WTC11 (cell line): ENCODE measurements at regions not wholly inside any gene's neighbourhood (a gene's known extent, or its start where the extent isn't known, plus 50 kb on each side); places are given as distances from the start of the nearest gene placed in this dataset.

ENCODE experiments used
- ATAC-seq: fragments of 200-7000 bp; cut with Tn5 transposase; 2 replicates; pipeline ENCODE4 v1.10.0; 2021; ENCODE audit warnings: mild to moderate bottlenecking, moderate library complexity
- CTCF ChIA-PET: fragments of 300-600 bp; sonication (Branson Sonifier 250); formaldehyde crosslinking; loops from one replicate; lab custom pipeline; 2021; ENCODE audit warnings: antibody characterized with exemption; lab: Charles Lee
- POLR2A ChIA-PET: fragments of 350-600 bp; sonication (Branson Sonifier 250); formaldehyde crosslinking; loops from one replicate; lab custom pipeline; 2021; ENCODE audit warnings: antibody characterized with exemption; lab: Charles Lee
- DNase-seq: peaks from one replicate; pipeline ENCODE4 v3.0.0; 2021; ENCODE audit warnings: low spot score
- H3K27ac Mint-ChIP-seq: 2 replicates; pipeline ENCODE4 v1.8.0; 2021; ENCODE audit warnings: mixed read lengths
- H3K27me3 Mint-ChIP-seq: 2 replicates; pipeline ENCODE4 v1.8.0; 2021; ENCODE audit warnings: low read depth, mild to moderate bottlenecking, moderate library complexity, mixed read lengths
- H3K36me3 Mint-ChIP-seq: 2 replicates; pipeline ENCODE4 v1.8.0; 2021; ENCODE audit warnings: mixed read lengths
- H3K4me1 Mint-ChIP-seq: 2 replicates; pipeline ENCODE4 v1.8.0; 2022; ENCODE audit warnings: mixed read lengths
- H3K4me3 Mint-ChIP-seq: 2 replicates; pipeline ENCODE4 v1.8.0; 2021; ENCODE audit warnings: mild to moderate bottlenecking, moderate library complexity, mixed read lengths
- H3K9me3 Mint-ChIP-seq: 2 replicates; pipeline ENCODE4 v1.8.0; 2021; ENCODE audit warnings: mixed read lengths
- ATF6 ChIP-seq: sonication (generic); formaldehyde crosslinking; IDR thresholded peaks from 2 replicates; pipeline ENCODE4 v1.8.1; 2023; ENCODE audit warnings: mild to moderate bottlenecking, missing genetic modification reagents
- CBFB ChIP-seq: sonication (generic); formaldehyde crosslinking; IDR thresholded peaks from 2 replicates; pipeline ENCODE4 v1.8.1; 2022; ENCODE audit warnings: mild to moderate bottlenecking, low read depth, missing genetic modification reagents
- EMX1 ChIP-seq: fragments of 250-450 bp; sonication (Bioruptor Pico); IDR thresholded peaks from 2 replicates; pipeline ENCODE4 v1.8.0; 2021; ENCODE audit warnings: mild to moderate bottlenecking
- ETV6 ChIP-seq: sonication (generic); formaldehyde crosslinking; IDR thresholded peaks from 2 replicates; pipeline ENCODE4 v1.8.1; 2022; ENCODE audit warnings: mild to moderate bottlenecking, missing genetic modification reagents
- HMGA2 ChIP-seq: fragments of 250-450 bp; sonication (Bioruptor Pico); IDR thresholded peaks from 2 replicates; pipeline ENCODE4 v1.4.0; 2021; ENCODE audit warnings: mild to moderate bottlenecking, moderate library complexity
- IRF2 ChIP-seq: sonication (generic); formaldehyde crosslinking; IDR thresholded peaks from 2 replicates; pipeline ENCODE4 v1.8.0; 2022; ENCODE audit warnings: low read depth, missing genetic modification reagents, borderline replicate concordance
- JAZF1 ChIP-seq: fragments of 250-450 bp; sonication (Bioruptor Pico); IDR thresholded peaks from 2 replicates; pipeline ENCODE4 v1.9.0; 2021; ENCODE audit warnings: moderate library complexity, mild to moderate bottlenecking, inconsistent platforms
- JUN ChIP-seq: sonication (generic); formaldehyde crosslinking; IDR thresholded peaks from 2 replicates; pipeline ENCODE4 v1.8.0; 2023; ENCODE audit warnings: mild to moderate bottlenecking, missing genetic modification reagents
- PRDM15 ChIP-seq: sonication (generic); formaldehyde crosslinking; IDR thresholded peaks from 2 replicates; pipeline ENCODE4 v1.8.0; 2022; ENCODE audit warnings: missing genetic modification reagents
- RELA ChIP-seq: sonication (generic); formaldehyde crosslinking; IDR thresholded peaks from 2 replicates; pipeline ENCODE4 v1.8.1; 2022; ENCODE audit warnings: missing genetic modification reagents, mild to moderate bottlenecking, borderline replicate concordance
- USF1 ChIP-seq: sonication (generic); formaldehyde crosslinking; IDR thresholded peaks from 2 replicates; pipeline ENCODE4 v1.8.0; 2022; ENCODE audit warnings: mild to moderate bottlenecking, missing genetic modification reagents
- ZBTB21 ChIP-seq: sonication (generic); formaldehyde crosslinking; IDR thresholded peaks from 2 replicates; pipeline ENCODE4 v1.8.1; 2023; ENCODE audit warnings: mild to moderate bottlenecking, missing genetic modification reagents, borderline replicate concordance
- ZNF121 ChIP-seq: sonication (generic); formaldehyde crosslinking; IDR thresholded peaks from 2 replicates; pipeline ENCODE4 v1.8.0; 2023; ENCODE audit warnings: missing genetic modification reagents
- ZSCAN18 ChIP-seq: fragments of 250-450 bp; sonication (Bioruptor Pico); IDR thresholded peaks from 2 replicates; pipeline ENCODE4 v2.1.2; 2022; ENCODE audit warnings: mild to moderate bottlenecking, moderate library complexity
- TF ChIP-seq, protein P1 (sequence below): sonication (generic); formaldehyde crosslinking; IDR thresholded peaks from 2 replicates; pipeline ENCODE4 v1.8.0; 2023; ENCODE audit warnings: missing genetic modification reagents, mild to moderate bottlenecking, borderline replicate concordance
- TF ChIP-seq, protein P2 (sequence below): sonication (generic); formaldehyde crosslinking; IDR thresholded peaks from 2 replicates; pipeline ENCODE4 v1.8.1; 2023; ENCODE audit warnings: mild to moderate bottlenecking, moderate library complexity, missing genetic modification reagents
- TF ChIP-seq, protein P3 (sequence below): fragments of 250-450 bp; sonication (Bioruptor Pico); IDR thresholded peaks from 2 replicates; pipeline ENCODE4 v1.9.0; 2021; ENCODE audit warnings: mild to moderate bottlenecking

GRCh38 chr7:13027321-13027720 is 339.9 kb downstream of the ARL4A start:
- no peaks in the 10 kb centered on the region for H3K27me3 Mint-ChIP-seq
- no peaks in the 10 kb centered on the region for H3K36me3 Mint-ChIP-seq
- DNase-seq = no peak
- CTCF ChIA-PET = interaction anchor here (1.7 kb wide), 1 partner anchor 341 kb away, joined by 6 read pairs; no protein-coding TSS in a partner anchor
- peaks cover 14% of the 10 kb centered on the region for H3K9me3 Mint-ChIP-seq
- peaks cover 12% of the 10 kb centered on the region for H3K4me1 Mint-ChIP-seq
- H3K27ac Mint-ChIP-seq = no peak overlapping the region
- no peak overlapping the region for H3K4me3 Mint-ChIP-seq
- TF ChIP-seq, protein P1, sequence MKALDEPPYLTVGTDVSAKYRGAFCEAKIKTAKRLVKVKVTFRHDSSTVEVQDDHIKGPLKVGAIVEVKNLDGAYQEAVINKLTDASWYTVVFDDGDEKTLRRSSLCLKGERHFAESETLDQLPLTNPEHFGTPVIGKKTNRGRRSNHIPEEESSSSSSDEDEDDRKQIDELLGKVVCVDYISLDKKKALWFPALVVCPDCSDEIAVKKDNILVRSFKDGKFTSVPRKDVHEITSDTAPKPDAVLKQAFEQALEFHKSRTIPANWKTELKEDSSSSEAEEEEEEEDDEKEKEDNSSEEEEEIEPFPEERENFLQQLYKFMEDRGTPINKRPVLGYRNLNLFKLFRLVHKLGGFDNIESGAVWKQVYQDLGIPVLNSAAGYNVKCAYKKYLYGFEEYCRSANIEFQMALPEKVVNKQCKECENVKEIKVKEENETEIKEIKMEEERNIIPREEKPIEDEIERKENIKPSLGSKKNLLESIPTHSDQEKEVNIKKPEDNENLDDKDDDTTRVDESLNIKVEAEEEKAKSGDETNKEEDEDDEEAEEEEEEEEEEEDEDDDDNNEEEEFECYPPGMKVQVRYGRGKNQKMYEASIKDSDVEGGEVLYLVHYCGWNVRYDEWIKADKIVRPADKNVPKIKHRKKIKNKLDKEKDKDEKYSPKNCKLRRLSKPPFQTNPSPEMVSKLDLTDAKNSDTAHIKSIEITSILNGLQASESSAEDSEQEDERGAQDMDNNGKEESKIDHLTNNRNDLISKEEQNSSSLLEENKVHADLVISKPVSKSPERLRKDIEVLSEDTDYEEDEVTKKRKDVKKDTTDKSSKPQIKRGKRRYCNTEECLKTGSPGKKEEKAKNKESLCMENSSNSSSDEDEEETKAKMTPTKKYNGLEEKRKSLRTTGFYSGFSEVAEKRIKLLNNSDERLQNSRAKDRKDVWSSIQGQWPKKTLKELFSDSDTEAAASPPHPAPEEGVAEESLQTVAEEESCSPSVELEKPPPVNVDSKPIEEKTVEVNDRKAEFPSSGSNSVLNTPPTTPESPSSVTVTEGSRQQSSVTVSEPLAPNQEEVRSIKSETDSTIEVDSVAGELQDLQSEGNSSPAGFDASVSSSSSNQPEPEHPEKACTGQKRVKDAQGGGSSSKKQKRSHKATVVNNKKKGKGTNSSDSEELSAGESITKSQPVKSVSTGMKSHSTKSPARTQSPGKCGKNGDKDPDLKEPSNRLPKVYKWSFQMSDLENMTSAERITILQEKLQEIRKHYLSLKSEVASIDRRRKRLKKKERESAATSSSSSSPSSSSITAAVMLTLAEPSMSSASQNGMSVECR (CRISPR knock-in tag) = no peak
- TF ChIP-seq RELA (CRISPR knock-in tag) (no peak), EMX1 (CRISPR knock-in tag) (no peak), ZBTB21 (CRISPR knock-in tag) (no peak), CBFB (no peak), ZNF121 (CRISPR knock-in tag) (no peak), ZSCAN18 (CRISPR knock-in tag) (no peak), JAZF1 (no peak), ATF6 (CRISPR knock-in tag) (no peak), ETV6 (no peak), PRDM15 (CRISPR knock-in tag) (no peak), HMGA2 (CRISPR knock-in tag) (no peak), USF1 (no peak), IRF2 (CRISPR knock-in tag) (no peak), JUN (no peak)
- TF ChIP-seq, protein P2, sequence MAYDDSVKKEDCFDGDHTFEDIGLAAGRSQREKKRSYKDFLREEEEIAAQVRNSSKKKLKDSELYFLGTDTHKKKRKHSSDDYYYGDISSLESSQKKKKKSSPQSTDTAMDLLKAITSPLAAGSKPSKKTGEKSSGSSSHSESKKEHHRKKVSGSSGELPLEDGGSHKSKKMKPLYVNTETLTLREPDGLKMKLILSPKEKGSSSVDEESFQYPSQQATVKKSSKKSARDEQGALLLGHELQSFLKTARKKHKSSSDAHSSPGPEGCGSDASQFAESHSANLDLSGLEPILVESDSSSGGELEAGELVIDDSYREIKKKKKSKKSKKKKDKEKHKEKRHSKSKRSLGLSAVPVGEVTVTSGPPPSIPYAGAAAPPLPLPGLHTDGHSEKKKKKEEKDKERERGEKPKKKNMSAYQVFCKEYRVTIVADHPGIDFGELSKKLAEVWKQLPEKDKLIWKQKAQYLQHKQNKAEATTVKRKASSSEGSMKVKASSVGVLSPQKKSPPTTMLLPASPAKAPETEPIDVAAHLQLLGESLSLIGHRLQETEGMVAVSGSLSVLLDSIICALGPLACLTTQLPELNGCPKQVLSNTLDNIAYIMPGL (CRISPR knock-in tag) = no peak
- TF ChIP-seq, protein P3, sequence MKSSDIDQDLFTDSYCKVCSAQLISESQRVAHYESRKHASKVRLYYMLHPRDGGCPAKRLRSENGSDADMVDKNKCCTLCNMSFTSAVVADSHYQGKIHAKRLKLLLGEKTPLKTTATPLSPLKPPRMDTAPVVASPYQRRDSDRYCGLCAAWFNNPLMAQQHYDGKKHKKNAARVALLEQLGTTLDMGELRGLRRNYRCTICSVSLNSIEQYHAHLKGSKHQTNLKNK (CRISPR knock-in tag) = no peak
- TF ChIP-seq, all 79 proteins: peak for 0
- ATAC-seq = no peak
- POLR2A ChIA-PET = no interaction called here
